ENCODE measurements at regions not wholly inside any gene's neighbourhood (a gene's known extent, or its start where the extent isn't known, plus 50 kb on each side); places are given as distances from the start of the nearest gene placed in this dataset.

- no peak overlapping the region for H3K9ac ChIP-seq
- CTCF ChIA-PET = no interaction called here
- no peak overlapping the region for H3K4me2 ChIP-seq
- no peaks in the 10 kb centered on the region for H3K9me2 ChIP-seq
- POLR2A ChIA-PET = no interaction called here
- H3K36me3 ChIP-seq (replicated peaks in 1 of 2; ENCODE audit: control insufficient read depth in 1 of 2, insufficient read depth in 2 of 2, low read length in 1 of 2) = no peaks in the 10 kb centered on the region
- no peaks in the 10 kb centered on the region for H3K4me1 ChIP-seq (ENCODE audit: control insufficient read depth in 1 of 2, insufficient read depth in 2 of 2, low read depth in 1 of 2, low read length in 1 of 2)
- no peak for DNase-seq
- no peak overlapping the region for H3K27ac ChIP-seq (ENCODE audit: low read depth in 2 of 2, low read length in 1 of 2)
- no peaks in the 10 kb centered on the region for H3K79me2 ChIP-seq (ENCODE audit: insufficient read depth)
- no peaks in the 10 kb centered on the region for H3F3A ChIP-seq (replicated peaks; ENCODE audit: insufficient read depth)
- no peaks in the 10 kb centered on the region for H3K9me3 ChIP-seq
- WGBS (ENCODE audit: low lambda C conversion rate) = 28% methylated on average over 7 of the region's 7 CpGs
- H4K20me1 ChIP-seq (ENCODE audit: insufficient read depth) = no peaks in the 10 kb centered on the region
- H3K4me3 ChIP-seq (ENCODE audit: low read depth in 2 of 2, low read length in 1 of 2) = no peak overlapping the region
- H2AFZ ChIP-seq (ENCODE audit: low read depth) = no peak overlapping the region
- no peak for TF ChIP-seq POLR2AphosphoS5 (IDR thresholded peaks at IDR 0.05; ENCODE audit: low read depth, low read length)
- TF ChIP-seq CTCF (IDR thresholded peaks at IDR 0.05) = no peak
- TF ChIP-seq TEAD4 (IDR thresholded peaks at IDR 0.05; ENCODE audit: borderline replicate concordance, insufficient read depth) = no peak
- no peak for TF ChIP-seq EP300 (IDR thresholded peaks at IDR 0.05; ENCODE audit: borderline replicate concordance in 1 of 2, low read depth in 1 of 2, low read length in 1 of 2)
- TF ChIP-seq NRF1 (IDR thresholded peaks at IDR 0.05; ENCODE audit: low read depth, low read length) = no peak
- no peak for TF ChIP-seq SMC3 (IDR thresholded peaks at IDR 0.05; ENCODE audit: low read depth, low read length)
- no peak for TF ChIP-seq SIN3A (IDR thresholded peaks at IDR 0.05; ENCODE audit: borderline replicate concordance, low read depth, low read length)
- TF ChIP-seq RCOR1 (IDR thresholded peaks at IDR 0.05; ENCODE audit: low read length) = no peak
- TF ChIP-seq FOSL2 (IDR thresholded peaks at IDR 0.05; ENCODE audit: borderline replicate concordance, low read depth) = no peak
- TF ChIP-seq, protein P1, sequence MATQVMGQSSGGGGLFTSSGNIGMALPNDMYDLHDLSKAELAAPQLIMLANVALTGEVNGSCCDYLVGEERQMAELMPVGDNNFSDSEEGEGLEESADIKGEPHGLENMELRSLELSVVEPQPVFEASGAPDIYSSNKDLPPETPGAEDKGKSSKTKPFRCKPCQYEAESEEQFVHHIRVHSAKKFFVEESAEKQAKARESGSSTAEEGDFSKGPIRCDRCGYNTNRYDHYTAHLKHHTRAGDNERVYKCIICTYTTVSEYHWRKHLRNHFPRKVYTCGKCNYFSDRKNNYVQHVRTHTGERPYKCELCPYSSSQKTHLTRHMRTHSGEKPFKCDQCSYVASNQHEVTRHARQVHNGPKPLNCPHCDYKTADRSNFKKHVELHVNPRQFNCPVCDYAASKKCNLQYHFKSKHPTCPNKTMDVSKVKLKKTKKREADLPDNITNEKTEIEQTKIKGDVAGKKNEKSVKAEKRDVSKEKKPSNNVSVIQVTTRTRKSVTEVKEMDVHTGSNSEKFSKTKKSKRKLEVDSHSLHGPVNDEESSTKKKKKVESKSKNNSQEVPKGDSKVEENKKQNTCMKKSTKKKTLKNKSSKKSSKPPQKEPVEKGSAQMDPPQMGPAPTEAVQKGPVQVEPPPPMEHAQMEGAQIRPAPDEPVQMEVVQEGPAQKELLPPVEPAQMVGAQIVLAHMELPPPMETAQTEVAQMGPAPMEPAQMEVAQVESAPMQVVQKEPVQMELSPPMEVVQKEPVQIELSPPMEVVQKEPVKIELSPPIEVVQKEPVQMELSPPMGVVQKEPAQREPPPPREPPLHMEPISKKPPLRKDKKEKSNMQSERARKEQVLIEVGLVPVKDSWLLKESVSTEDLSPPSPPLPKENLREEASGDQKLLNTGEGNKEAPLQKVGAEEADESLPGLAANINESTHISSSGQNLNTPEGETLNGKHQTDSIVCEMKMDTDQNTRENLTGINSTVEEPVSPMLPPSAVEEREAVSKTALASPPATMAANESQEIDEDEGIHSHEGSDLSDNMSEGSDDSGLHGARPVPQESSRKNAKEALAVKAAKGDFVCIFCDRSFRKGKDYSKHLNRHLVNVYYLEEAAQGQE (IDR thresholded peaks at IDR 0.05; ENCODE audit: low read depth, low read length) = no peak
- TF ChIP-seq IRF3 (IDR thresholded peaks at IDR 0.05; ENCODE audit: low read depth, low read length) = no peak
- H3K27me3 ChIP-seq (ENCODE audit: insufficient read depth) = no peaks in the 10 kb centered on the region
Measured at GRCh38 chr13:21942061-21942460, 271.2 kb downstream of the FGF9 start.

GRCh38 chr13:21944610-21945009 is 273.7 kb downstream of the FGF9 start:
- Histone ChIP-seq H4K20me1 (ENCODE audit: insufficient read depth) (no peaks in the 10 kb centered on the region), H3F3A (replicated peaks; ENCODE audit: insufficient read depth) (no peaks in the 10 kb centered on the region), H3K9ac (no peak overlapping the region), H3K27ac (ENCODE audit: low read depth in 2 of 2, low read length in 1 of 2) (no peak overlapping the region), H3K79me2 (ENCODE audit: insufficient read depth) (no peaks in the 10 kb centered on the region), H3K4me2 (no peak overlapping the region), H3K27me3 (ENCODE audit: insufficient read depth) (no peaks in the 10 kb centered on the region), H3K9me3 (no peaks in the 10 kb centered on the region), H3K36me3 (replicated peaks in 1 of 2; ENCODE audit: control insufficient read depth in 1 of 2, insufficient read depth in 2 of 2, low read length in 1 of 2) (no peaks in the 10 kb centered on the region), H2AFZ (ENCODE audit: low read depth) (no peak overlapping the region), H3K4me1 (ENCODE audit: control insufficient read depth in 1 of 2, insufficient read depth in 2 of 2, low read depth in 1 of 2, low read length in 1 of 2) (no peaks in the 10 kb centered on the region), H3K9me2 (no peaks in the 10 kb centered on the region), H3K4me3 (ENCODE audit: low read depth in 2 of 2, low read length in 1 of 2) (no peak overlapping the region)
- ChIA-PET POLR2A (no interaction called here), CTCF (no interaction called here)
- no peak for DNase-seq
- TF ChIP-seq FOSL2 (IDR thresholded peaks at IDR 0.05; ENCODE audit: borderline replicate concordance, low read depth) = no peak
- no peak for TF ChIP-seq EZH2phosphoT487 (IDR thresholded peaks at IDR 0.05; ENCODE audit: borderline replicate concordance, low read depth)
- no peak for TF ChIP-seq CTCF (IDR thresholded peaks at IDR 0.05)
- TF ChIP-seq SMC3 (IDR thresholded peaks at IDR 0.05; ENCODE audit: low read depth, low read length) = no peak
- no peak for TF ChIP-seq RAD21 (IDR thresholded peaks at IDR 0.05; ENCODE audit: low read length)
- TF ChIP-seq EP300 (IDR thresholded peaks at IDR 0.05; ENCODE audit: borderline replicate concordance in 1 of 2, low read depth in 1 of 2, low read length in 1 of 2) = no peak
- TF ChIP-seq RCOR1 (IDR thresholded peaks at IDR 0.05; ENCODE audit: low read length) = no peak
- no peak for TF ChIP-seq RFX5 (IDR thresholded peaks at IDR 0.05; ENCODE audit: low read length)
- TF ChIP-seq ELF1 (IDR thresholded peaks at IDR 0.05) = no peak
- TF ChIP-seq TCF12 (IDR thresholded peaks at IDR 0.05) = no peak
- no peak for TF ChIP-seq FOXJ3 (CRISPR knock-in tag; IDR thresholded peaks at IDR 0.05)
- TF ChIP-seq GATA2 (CRISPR knock-in tag; IDR thresholded peaks at IDR 0.05) = no peak
- no peak for TF ChIP-seq NFIC (IDR thresholded peaks at IDR 0.05; ENCODE audit: borderline replicate concordance)

All from SK-N-SH (cell line).